Esophagus squamous epithelium (tissue), 5 donors: ENCODE measurements at regions not wholly inside any gene's neighbourhood (a gene's known extent, or its start where the extent isn't known, plus 50 kb on each side); places are given as distances from the start of the nearest gene placed in this dataset.

Source experiments
- DNase-seq: peaks from one replicate; lab custom pipeline; 2025; lab: John Stamatoyannopoulos, UW
- H3K27ac ChIP-seq, 4 donors: fragments of 200-600 bp; sonication (generic); one replicate each; pipeline ENCODE4 v1.5.1; 2016 to 2019; ENCODE audit warnings: mild to moderate bottlenecking in 1 of 4
- H3K27me3 ChIP-seq, 4 donors: fragments of 200-600 bp; sonication (generic); 1 replicate in 3 of 4; 2 replicates in 1 of 4; pipeline versions ENCODE4 v1.5.1 to v1.6.0; 2017 to 2021; ENCODE audit warnings: antibody characterized with exemption in 1 of 4
- H3K36me3 ChIP-seq, 3 donors: fragments of 200-600 bp; sonication (generic); one replicate each; pipeline ENCODE4 v1.5.1; 2016 to 2019
- H3K4me1 ChIP-seq, 3 donors: fragments of 200-600 bp; sonication (generic); one replicate each; pipeline ENCODE4 v1.5.1; 2017 to 2019
- H3K4me3 ChIP-seq, 4 donors: fragments of 200-600 bp; sonication (generic); 1 replicate in 3 of 4; 2 replicates in 1 of 4; pipeline ENCODE4 v1.5.1; 2016 to 2019; ENCODE audit warnings: mild to moderate bottlenecking in 2 of 4, moderate library complexity in 1 of 4
- H3K9me3 ChIP-seq, 3 donors: fragments of 200-600 bp; sonication (generic); one replicate each; pipeline ENCODE4 v1.5.1; 2016 to 2019
- CTCF ChIP-seq, 6 experiments: fragments of 450-650 bp in 4 of 6; fragments of 200-600 bp in 2 of 6; sonication (generic) in 2 of 6; IDR thresholded peaks; one replicate each; pipeline ENCODE4 v1.5.1; 2016 to 2019; ENCODE audit warnings: antibody characterized with exemption in 6 of 6, mild to moderate bottlenecking in 4 of 6, moderate library complexity in 4 of 6
- POLR2A ChIP-seq, 4 donors: fragments of 450-650 bp; IDR thresholded peaks; one replicate each; pipeline ENCODE4 v1.6.1; 2017; ENCODE audit warnings: antibody characterized with exemption in 4 of 4, mild to moderate bottlenecking in 4 of 4, moderate library complexity in 3 of 4
- WGBS, 2 donors: methylation state at CpG; one replicate each; pipeline ENCODE4 v1.1.5; 2018; 5-methylcytosine and 5-hydroxymethylcytosine counted together
- intact Hi-C: fragments of 100-400 bp; cut with DNase I; formaldehyde crosslinking; loops from one replicate; pipeline ENCODE4 v1.15.0; 2022
- donor health status: DM: yes; HTN: yes; CAD: no.

DNA sequence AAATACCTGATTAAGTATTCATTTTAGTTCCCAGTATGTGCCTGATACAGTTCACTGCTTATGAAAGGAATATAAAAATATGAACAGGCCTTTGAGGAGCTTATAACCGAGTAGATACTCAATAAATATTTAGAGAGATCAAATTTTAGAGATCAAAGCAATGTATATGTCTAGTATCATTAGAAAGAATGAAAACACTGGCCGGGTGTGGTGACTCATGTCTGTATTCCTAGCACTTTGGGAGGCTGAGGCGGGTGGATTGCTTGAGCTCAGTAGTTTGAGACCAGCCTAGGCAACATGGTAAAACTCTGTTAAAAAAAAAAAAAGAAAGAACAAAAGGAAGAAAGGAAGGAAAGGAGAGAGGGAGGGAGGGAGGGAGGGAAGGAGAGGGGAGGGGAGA is 113.2 kb upstream of the EEA1 start:
- DNase-seq: no peak
- Histone ChIP-seq H3K27ac (no peak overlapping the region), H3K9me3 (no peaks in the 10 kb centered on the region), H3K4me1 (no peaks in the 10 kb centered on the region), H3K27me3 (no peaks in the 10 kb centered on the region), H3K36me3 (no peaks in the 10 kb centered on the region), H3K4me3 (no peak overlapping the region)
- TF ChIP-seq POLR2A (IDR thresholded peaks at IDR 0.05) (no peak), CTCF (IDR thresholded peaks at IDR 0.05) (no peak)
- 18 to 40% methylated on average over 3 of the region's 3 CpGs for whole genome bisulfite sequencing, 2 donors
- intact Hi-C loops: no loop called here

- H3K9me3 ChIP-seq: no peaks in the 10 kb centered on the region
- TF ChIP-seq CTCF (IDR thresholded peaks at IDR 0.05): no peak
- no peak for TF ChIP-seq POLR2A (IDR thresholded peaks at IDR 0.05)
These were observed 113.6 kb upstream of the EEA1 start for GRCh38 chr12:93042684-93043083.

DNA sequence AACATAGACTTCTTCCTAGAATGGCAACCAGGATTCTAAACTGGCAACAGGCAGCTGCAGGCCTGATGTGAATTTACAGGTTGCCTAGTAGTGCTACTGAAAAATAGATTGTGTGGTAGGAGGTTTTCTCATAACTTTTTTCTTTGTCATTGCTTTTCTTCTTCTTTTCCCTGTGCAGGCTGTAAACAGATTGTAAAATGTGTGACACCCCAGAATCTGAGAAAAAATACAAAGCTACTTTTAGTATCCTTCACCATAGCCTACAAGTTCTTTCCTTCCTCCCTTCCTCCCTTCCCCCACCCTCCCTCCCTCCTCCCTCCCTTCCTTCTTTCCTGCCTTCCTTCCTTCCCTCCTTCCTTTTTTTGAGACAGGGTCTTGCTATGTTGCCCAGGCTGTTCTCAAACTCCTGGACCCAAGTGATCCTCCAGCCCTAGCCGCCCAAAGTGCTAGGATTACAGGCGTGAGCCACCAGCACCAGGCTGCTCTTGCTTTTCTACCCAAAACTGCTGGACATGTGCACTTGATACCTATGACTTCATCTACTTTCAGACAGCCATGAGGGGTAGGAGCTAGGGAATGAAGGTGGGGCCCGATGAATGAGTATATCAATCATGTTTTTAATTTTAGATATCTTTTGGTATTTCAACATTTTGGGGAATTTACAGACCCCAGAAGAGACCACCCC is 114.2 kb upstream of the EEA1 start:
- Histone ChIP-seq H3K36me3 (no peaks in the 10 kb centered on the region), H3K4me3 (no peak overlapping the region), H3K4me1 (no peaks in the 10 kb centered on the region), H3K27ac (no peak overlapping the region), H3K9me3 (no peaks in the 10 kb centered on the region), H3K27me3 (no peaks in the 10 kb centered on the region)
- intact Hi-C loops: no loop called here
- DNase-seq: no peak
- 73 to 100% methylated on average over 3 of the region's 3 CpGs for WGBS, 2 donors
- TF ChIP-seq POLR2A (IDR thresholded peaks at IDR 0.05) (no peak), CTCF (IDR thresholded peaks at IDR 0.05) (no peak)

More at GRCh38 chr12:93042684-93043083, 113.6 kb upstream of the EEA1 start:
- no peaks in the 10 kb centered on the region for H3K36me3 ChIP-seq
- H3K4me1 ChIP-seq: no peaks in the 10 kb centered on the region
- H3K4me3 ChIP-seq: no peak overlapping the region
- H3K27me3 ChIP-seq: no peaks in the 10 kb centered on the region
- 79 to 87% methylated on average over 6 of the region's 6 CpGs for WGBS, 2 donors
- intact Hi-C loops: no loop called here
- DNase-seq: no peak
- no peak overlapping the region for H3K27ac ChIP-seq

- no peaks in the 10 kb centered on the region for H3K36me3 ChIP-seq
- intact Hi-C loops: no loop called here
- no peak for DNase-seq
- no peak for TF ChIP-seq CTCF (IDR thresholded peaks at IDR 0.05)
- no peak for TF ChIP-seq POLR2A (IDR thresholded peaks at IDR 0.05)
- no peaks in the 10 kb centered on the region for H3K9me3 ChIP-seq
- H3K4me3 ChIP-seq: no peak overlapping the region
- H3K27me3 ChIP-seq: no peaks in the 10 kb centered on the region
- H3K4me1 ChIP-seq: no peaks in the 10 kb centered on the region
- no peak overlapping the region for H3K27ac ChIP-seq
- 86 to 94% methylated on average over 3 of the region's 3 CpGs for WGBS, 2 donors
These were observed 114.7 kb upstream of the EEA1 start for GRCh38 chr12:93043877-93044209.

GRCh38 chr12:93047118-93047517 is 118.0 kb upstream of the EEA1 start:
- Histone ChIP-seq H3K4me1 (no peaks in the 10 kb centered on the region), H3K9me3 (no peaks in the 10 kb centered on the region), H3K27me3 (no peaks in the 10 kb centered on the region), H3K27ac (no peak overlapping the region), H3K36me3 (no peaks in the 10 kb centered on the region), H3K4me3 (no peak overlapping the region)
- TF ChIP-seq CTCF (IDR thresholded peaks at IDR 0.05) (no peak), POLR2A (IDR thresholded peaks at IDR 0.05) (no peak)
- intact Hi-C loops: no loop called here
- DNase-seq: no peak
- 87 to 100% methylated on average over 1 of the region's 1 CpG for WGBS, 2 donors
